ENCODE measurements at regions not wholly inside any gene's neighbourhood (a gene's known extent, or its start where the extent isn't known, plus 50 kb on each side); places are given as distances from the start of the nearest gene placed in this dataset.

DNA sequence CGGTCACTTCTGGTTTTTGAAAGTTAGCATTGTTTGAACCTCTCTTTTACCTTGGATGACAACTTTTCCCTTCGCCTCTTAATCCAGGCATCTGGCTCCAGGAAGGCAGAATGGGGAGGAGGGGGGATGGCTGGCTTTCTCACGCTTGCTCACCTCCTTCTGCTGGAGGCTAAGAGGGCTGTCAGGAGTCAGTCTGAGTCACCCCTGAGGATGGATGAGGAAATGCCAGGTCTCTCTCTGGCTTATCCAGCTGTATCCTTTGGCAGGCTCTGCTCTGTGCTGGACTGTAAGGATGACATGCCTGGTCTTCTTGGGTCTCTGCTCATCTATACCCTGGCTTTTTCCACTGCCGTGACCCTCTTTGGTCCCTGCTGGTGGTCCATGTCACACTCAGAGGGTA lies 142.9 kb upstream of the GYPC start:
- ChIA-PET POLR2A (no interaction called here), CTCF (ENCODE audit: low intra/inter-chr PET ratio, low total read pairs) (no interaction called here)
- H3K4me1 ChIP-seq (ENCODE audit: insufficient read depth, low read length), result no peaks in the 10 kb centered on the region
- no peaks in the 10 kb centered on the region for H3K9me3 ChIP-seq (ENCODE audit: low read length)
- no peaks in the 10 kb centered on the region for H4K20me1 ChIP-seq (ENCODE audit: insufficient read depth, low read length)
- H2AFZ ChIP-seq (ENCODE audit: low read length), result no peak overlapping the region
- no peaks in the 10 kb centered on the region for H3K79me2 ChIP-seq (ENCODE audit: insufficient read depth, low read length)
- DNase-seq (ENCODE audit: low spot score), result no peak
- no peak overlapping the region for H3K4me3 ChIP-seq (replicated peaks in 1 of 3; ENCODE audit: insufficient read depth in 1 of 3, low read depth in 2 of 3, low read length in 3 of 3)
- no peaks in the 10 kb centered on the region for H3K27me3 ChIP-seq (ENCODE audit: control insufficient read depth in 1 of 2, insufficient read depth in 2 of 2, low read length in 2 of 2)
- no peak overlapping the region for H3K4me2 ChIP-seq (ENCODE audit: low read depth, low read length)
- H3K9ac ChIP-seq (ENCODE audit: insufficient read depth, low read depth, low read length), result no peak overlapping the region
- H3K27ac ChIP-seq (ENCODE audit: extremely low read length, insufficient read depth, low read length), result no peak overlapping the region
- no TSS peak for BruUV-seq (replicated peaks)
- in situ Hi-C loops (cut with HindIII; ENCODE audit: extremely low pct_ligation_motif_present, low pct_unique_long_range_greater_than_20kb), result no loop called here
- ATAC-seq, result no peak
- 8% methylated on average over 4 of the region's 4 CpGs for WGBS (ENCODE audit: low lambda C conversion rate)
- no peak for TF ChIP-seq WIZ (CRISPR knock-in tag; IDR thresholded peaks at IDR 0.05)
- no peak for TF ChIP-seq MAFG (CRISPR knock-in tag; IDR thresholded peaks at IDR 0.05)
- no peak for TF ChIP-seq ZFYVE20 (CRISPR knock-in tag; IDR thresholded peaks at IDR 0.05; ENCODE audit: borderline replicate concordance, low read depth)
- TF ChIP-seq, protein P1, sequence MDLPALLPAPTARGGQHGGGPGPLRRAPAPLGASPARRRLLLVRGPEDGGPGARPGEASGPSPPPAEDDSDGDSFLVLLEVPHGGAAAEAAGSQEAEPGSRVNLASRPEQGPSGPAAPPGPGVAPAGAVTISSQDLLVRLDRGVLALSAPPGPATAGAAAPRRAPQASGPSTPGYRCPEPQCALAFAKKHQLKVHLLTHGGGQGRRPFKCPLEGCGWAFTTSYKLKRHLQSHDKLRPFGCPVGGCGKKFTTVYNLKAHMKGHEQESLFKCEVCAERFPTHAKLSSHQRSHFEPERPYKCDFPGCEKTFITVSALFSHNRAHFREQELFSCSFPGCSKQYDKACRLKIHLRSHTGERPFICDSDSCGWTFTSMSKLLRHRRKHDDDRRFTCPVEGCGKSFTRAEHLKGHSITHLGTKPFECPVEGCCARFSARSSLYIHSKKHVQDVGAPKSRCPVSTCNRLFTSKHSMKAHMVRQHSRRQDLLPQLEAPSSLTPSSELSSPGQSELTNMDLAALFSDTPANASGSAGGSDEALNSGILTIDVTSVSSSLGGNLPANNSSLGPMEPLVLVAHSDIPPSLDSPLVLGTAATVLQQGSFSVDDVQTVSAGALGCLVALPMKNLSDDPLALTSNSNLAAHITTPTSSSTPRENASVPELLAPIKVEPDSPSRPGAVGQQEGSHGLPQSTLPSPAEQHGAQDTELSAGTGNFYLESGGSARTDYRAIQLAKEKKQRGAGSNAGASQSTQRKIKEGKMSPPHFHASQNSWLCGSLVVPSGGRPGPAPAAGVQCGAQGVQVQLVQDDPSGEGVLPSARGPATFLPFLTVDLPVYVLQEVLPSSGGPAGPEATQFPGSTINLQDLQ (CRISPR knock-in tag; IDR thresholded peaks at IDR 0.05), result no peak
- no peak for TF ChIP-seq ZNF766 (CRISPR knock-in tag; IDR thresholded peaks at IDR 0.05; ENCODE audit: borderline replicate concordance)
- TF ChIP-seq, protein P2, sequence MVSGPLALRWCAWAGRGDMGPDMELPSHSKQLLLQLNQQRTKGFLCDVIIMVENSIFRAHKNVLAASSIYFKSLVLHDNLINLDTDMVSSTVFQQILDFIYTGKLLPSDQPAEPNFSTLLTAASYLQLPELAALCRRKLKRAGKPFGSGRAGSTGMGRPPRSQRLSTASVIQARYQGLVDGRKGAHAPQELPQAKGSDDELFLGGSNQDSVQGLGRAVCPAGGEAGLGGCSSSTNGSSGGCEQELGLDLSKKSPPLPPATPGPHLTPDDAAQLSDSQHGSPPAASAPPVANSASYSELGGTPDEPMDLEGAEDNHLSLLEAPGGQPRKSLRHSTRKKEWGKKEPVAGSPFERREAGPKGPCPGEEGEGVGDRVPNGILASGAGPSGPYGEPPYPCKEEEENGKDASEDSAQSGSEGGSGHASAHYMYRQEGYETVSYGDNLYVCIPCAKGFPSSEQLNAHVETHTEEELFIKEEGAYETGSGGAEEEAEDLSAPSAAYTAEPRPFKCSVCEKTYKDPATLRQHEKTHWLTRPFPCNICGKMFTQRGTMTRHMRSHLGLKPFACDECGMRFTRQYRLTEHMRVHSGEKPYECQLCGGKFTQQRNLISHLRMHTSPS (CRISPR knock-in tag; IDR thresholded peaks at IDR 0.05; ENCODE audit: low read depth), result no peak
- no peak for TF ChIP-seq ZNF251 (CRISPR knock-in tag; IDR thresholded peaks at IDR 0.05)
- no peak for TF ChIP-seq ZNF720 (CRISPR knock-in tag; IDR thresholded peaks at IDR 0.05)
- no peak for TF ChIP-seq SP2 (CRISPR knock-in tag; IDR thresholded peaks at IDR 0.05)
- no peak for TF ChIP-seq MEF2D (CRISPR knock-in tag; IDR thresholded peaks at IDR 0.05)
- TF ChIP-seq TCF7L2 (IDR thresholded peaks at IDR 0.05; ENCODE audit: low read depth, low read length), result no peak
- TF ChIP-seq NR2F6 (IDR thresholded peaks at IDR 0.05), result no peak
- no peak for TF ChIP-seq NR2F6 (CRISPR knock-in tag; IDR thresholded peaks at IDR 0.05)
- TF ChIP-seq, protein P3, sequence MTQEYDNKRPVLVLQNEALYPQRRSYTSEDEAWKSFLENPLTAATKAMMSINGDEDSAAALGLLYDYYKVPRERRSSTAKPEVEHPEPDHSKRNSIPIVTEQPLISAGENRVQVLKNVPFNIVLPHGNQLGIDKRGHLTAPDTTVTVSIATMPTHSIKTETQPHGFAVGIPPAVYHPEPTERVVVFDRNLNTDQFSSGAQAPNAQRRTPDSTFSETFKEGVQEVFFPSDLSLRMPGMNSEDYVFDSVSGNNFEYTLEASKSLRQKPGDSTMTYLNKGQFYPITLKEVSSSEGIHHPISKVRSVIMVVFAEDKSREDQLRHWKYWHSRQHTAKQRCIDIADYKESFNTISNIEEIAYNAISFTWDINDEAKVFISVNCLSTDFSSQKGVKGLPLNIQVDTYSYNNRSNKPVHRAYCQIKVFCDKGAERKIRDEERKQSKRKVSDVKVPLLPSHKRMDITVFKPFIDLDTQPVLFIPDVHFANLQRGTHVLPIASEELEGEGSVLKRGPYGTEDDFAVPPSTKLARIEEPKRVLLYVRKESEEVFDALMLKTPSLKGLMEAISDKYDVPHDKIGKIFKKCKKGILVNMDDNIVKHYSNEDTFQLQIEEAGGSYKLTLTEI (CRISPR knock-in tag; conservative IDR thresholded peaks at IDR 0.05), result no peak
- no peak for TF ChIP-seq PAF1 (CRISPR knock-in tag; IDR thresholded peaks at IDR 0.05)
- TF ChIP-seq XRCC5 (optimal IDR thresholded peaks at IDR 0.05; ENCODE audit: low read length), result no peak
- TF ChIP-seq, protein P4, sequence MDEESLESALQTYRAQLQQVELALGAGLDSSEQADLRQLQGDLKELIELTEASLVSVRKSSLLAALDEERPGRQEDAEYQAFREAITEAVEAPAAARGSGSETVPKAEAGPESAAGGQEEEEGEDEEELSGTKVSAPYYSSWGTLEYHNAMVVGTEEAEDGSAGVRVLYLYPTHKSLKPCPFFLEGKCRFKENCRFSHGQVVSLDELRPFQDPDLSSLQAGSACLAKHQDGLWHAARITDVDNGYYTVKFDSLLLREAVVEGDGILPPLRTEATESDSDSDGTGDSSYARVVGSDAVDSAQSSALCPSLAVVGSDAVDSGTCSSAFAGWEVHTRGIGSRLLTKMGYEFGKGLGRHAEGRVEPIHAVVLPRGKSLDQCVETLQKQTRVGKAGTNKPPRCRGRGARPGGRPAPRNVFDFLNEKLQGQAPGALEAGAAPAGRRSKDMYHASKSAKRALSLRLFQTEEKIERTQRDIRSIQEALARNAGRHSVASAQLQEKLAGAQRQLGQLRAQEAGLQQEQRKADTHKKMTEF (CRISPR knock-in tag; IDR thresholded peaks at IDR 0.05), result no peak
- no peak for TF ChIP-seq THAP7 (CRISPR knock-in tag; IDR thresholded peaks at IDR 0.05)
- no peak for TF ChIP-seq CAMTA2 (CRISPR knock-in tag; IDR thresholded peaks at IDR 0.05; ENCODE audit: borderline replicate concordance)
- intact Hi-C loops (cut with micrococcal nuclease; ENCODE audit: unreplicated experiment), result no loop called here
- H3K36me3 ChIP-seq (replicated peaks in 1 of 2; ENCODE audit: control insufficient read depth in 1 of 2, insufficient read depth in 2 of 2, low read length in 2 of 2), result no peaks in the 10 kb centered on the region
- FAIRE-seq, result no peak

All from HepG2 (cell line).